Fibroblast of lung (primary cell): ENCODE measurements at regions not wholly inside any gene's neighbourhood (a gene's known extent, or its start where the extent isn't known, plus 50 kb on each side); places are given as distances from the start of the nearest gene placed in this dataset.

Source experiments
- DNase-seq, 2 donors: peaks; one replicate each; pipeline versions ENCODE4 v3.0.0 to v3.0.0-alpha.2; 2010; ENCODE audit warnings: low read depth in 2 of 2
- H2AFZ ChIP-seq: 2 replicates; pipeline ENCODE4 v1.5.1; 2012; ENCODE audit warnings: low read length, control low read depth, inconsistent platforms
- H3K27ac ChIP-seq: 2 replicates; pipeline ENCODE4 v1.5.1; 2011; ENCODE audit warnings: low read length, control low read depth; ENCODE audit not compliant: insufficient read depth
- H3K27me3 ChIP-seq: 2 replicates; pipeline ENCODE4 v1.5.1; 2011; ENCODE audit warnings: mild to moderate bottlenecking, low read length; ENCODE audit not compliant: control insufficient read depth, insufficient read depth
- H3K36me3 ChIP-seq: 2 replicates; pipeline ENCODE4 v1.5.1; 2011; ENCODE audit warnings: low read length; ENCODE audit not compliant: control insufficient read depth, insufficient read depth
- H3K4me1 ChIP-seq: 2 replicates; pipeline ENCODE4 v1.5.1; 2011; ENCODE audit warnings: low read length; ENCODE audit not compliant: control insufficient read depth, insufficient read depth; ENCODE audit errors: extremely low read depth
- H3K4me2 ChIP-seq: 2 replicates; pipeline ENCODE4 v1.5.1; 2011; ENCODE audit warnings: low read length, control low read depth; ENCODE audit not compliant: insufficient read depth; ENCODE audit errors: extremely low read depth
- H3K4me3 ChIP-seq, 4 experiments: fragments of 200-600 bp in 1 of 4; sonication (generic) in 1 of 4; replicated peaks in 1 of 4; 2 replicates each; pipeline ENCODE4 v1.5.1; 2011 to 2016; ENCODE audit warnings: low read length in 4 of 4, low read depth in 3 of 4, mild to moderate bottlenecking in 3 of 4, control low read depth in 2 of 4, inconsistent platforms in 1 of 4, mixed read lengths in 1 of 4; ENCODE audit not compliant: insufficient read depth in 1 of 4; ENCODE audit errors: control extremely low read depth in 1 of 4
- H3K79me2 ChIP-seq: 2 replicates; pipeline ENCODE4 v1.5.1; 2012; ENCODE audit warnings: mild to moderate bottlenecking, low read length, inconsistent platforms; ENCODE audit not compliant: control insufficient read depth, insufficient read depth
- H3K9ac ChIP-seq: 2 replicates; pipeline ENCODE4 v1.5.1; 2011; ENCODE audit warnings: mild to moderate bottlenecking, low read length, control low read depth; ENCODE audit not compliant: insufficient read depth
- H3K9me3 ChIP-seq: 2 replicates; pipeline ENCODE4 v1.5.1; 2012; ENCODE audit warnings: low read depth, low read length; ENCODE audit not compliant: control insufficient read depth, insufficient read depth
- H4K20me1 ChIP-seq: 2 replicates; pipeline ENCODE4 v1.5.1; 2011; ENCODE audit warnings: low read length; ENCODE audit not compliant: control insufficient read depth, insufficient read depth; ENCODE audit errors: extremely low read depth
- EZH2 ChIP-seq: IDR thresholded peaks from 2 replicates; pipeline ENCODE4 v1.5.1; 2012; ENCODE audit warnings: low read length, control low read depth, mild to moderate bottlenecking; ENCODE audit errors: missing control alignments
- TF ChIP-seq, protein P1 (sequence below), 2 donors: IDR thresholded peaks in 1 of 2; conservative IDR thresholded peaks in 1 of 2; 1 replicate in 1 of 2; 2 replicates in 1 of 2; pipeline ENCODE4 v1.5.1; 2011 to 2012; ENCODE audit warnings: low read length in 2 of 2, control low read depth in 1 of 2, inconsistent platforms in 1 of 2, low read depth in 1 of 2, mild to moderate bottlenecking in 1 of 2

GRCh38 chr10:59958882-59959281 is 52.5 kb upstream of the CCDC6 start:
- Histone ChIP-seq H3K9ac (no peak overlapping the region), H3K4me1 (no peaks in the 10 kb centered on the region), H3K79me2 (no peaks in the 10 kb centered on the region), H3K27me3 (no peaks in the 10 kb centered on the region), H4K20me1 (no peaks in the 10 kb centered on the region), H3K27ac (no peak overlapping the region), H3K4me2 (no peak overlapping the region), H3K36me3 (no peaks in the 10 kb centered on the region), H3K9me3 (no peaks in the 10 kb centered on the region), H3K4me3 (no peak overlapping the region), H2AFZ (no peak overlapping the region)
- TF ChIP-seq, protein P1, sequence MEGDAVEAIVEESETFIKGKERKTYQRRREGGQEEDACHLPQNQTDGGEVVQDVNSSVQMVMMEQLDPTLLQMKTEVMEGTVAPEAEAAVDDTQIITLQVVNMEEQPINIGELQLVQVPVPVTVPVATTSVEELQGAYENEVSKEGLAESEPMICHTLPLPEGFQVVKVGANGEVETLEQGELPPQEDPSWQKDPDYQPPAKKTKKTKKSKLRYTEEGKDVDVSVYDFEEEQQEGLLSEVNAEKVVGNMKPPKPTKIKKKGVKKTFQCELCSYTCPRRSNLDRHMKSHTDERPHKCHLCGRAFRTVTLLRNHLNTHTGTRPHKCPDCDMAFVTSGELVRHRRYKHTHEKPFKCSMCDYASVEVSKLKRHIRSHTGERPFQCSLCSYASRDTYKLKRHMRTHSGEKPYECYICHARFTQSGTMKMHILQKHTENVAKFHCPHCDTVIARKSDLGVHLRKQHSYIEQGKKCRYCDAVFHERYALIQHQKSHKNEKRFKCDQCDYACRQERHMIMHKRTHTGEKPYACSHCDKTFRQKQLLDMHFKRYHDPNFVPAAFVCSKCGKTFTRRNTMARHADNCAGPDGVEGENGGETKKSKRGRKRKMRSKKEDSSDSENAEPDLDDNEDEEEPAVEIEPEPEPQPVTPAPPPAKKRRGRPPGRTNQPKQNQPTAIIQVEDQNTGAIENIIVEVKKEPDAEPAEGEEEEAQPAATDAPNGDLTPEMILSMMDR (conservative IDR thresholded peaks at IDR 0.05 in 1 of 2, IDR thresholded peaks at IDR 0.05 in 1 of 2; ENCODE audit: low read depth in 1 of 2, low read length in 2 of 2): no peak
- TF ChIP-seq EZH2: no peak
- no peak for DNase-seq

DNA sequence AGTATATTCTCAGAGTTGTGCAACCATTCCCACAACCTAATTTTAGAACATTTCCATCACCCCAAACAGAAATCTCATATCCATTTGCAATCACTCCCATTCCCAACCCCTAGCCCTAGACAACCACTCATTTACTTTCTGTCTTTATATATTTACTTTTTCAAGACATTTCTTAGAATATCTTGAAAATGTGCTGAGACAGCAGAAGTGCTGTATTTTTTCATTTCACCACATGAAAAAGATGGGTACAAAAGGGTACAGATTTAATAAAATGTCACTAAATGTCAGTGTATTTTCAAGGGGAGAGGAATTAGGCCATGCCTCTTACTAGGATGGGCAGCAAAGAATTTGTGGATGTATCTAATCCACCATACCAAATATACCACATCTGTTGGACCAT is 51.6 kb upstream of the CCDC6 start:
- TF ChIP-seq, protein P1 (conservative IDR thresholded peaks at IDR 0.05 in 1 of 2, IDR thresholded peaks at IDR 0.05 in 1 of 2; ENCODE audit: low read depth in 1 of 2, low read length in 2 of 2): no peak
- no peak for TF ChIP-seq EZH2
- no peak overlapping the region for H3K4me3 ChIP-seq
- H3K27ac ChIP-seq: no peak overlapping the region
- H3K9ac ChIP-seq: no peak overlapping the region
- no peak overlapping the region for H2AFZ ChIP-seq
- no peaks in the 10 kb centered on the region for H3K4me1 ChIP-seq
- no peaks in the 10 kb centered on the region for H3K79me2 ChIP-seq
- H3K27me3 ChIP-seq: no peaks in the 10 kb centered on the region
- H3K4me2 ChIP-seq: no peak overlapping the region
- H4K20me1 ChIP-seq: no peaks in the 10 kb centered on the region
- no peaks in the 10 kb centered on the region for H3K36me3 ChIP-seq
- H3K9me3 ChIP-seq: no peaks in the 10 kb centered on the region
- no peak for DNase-seq
